Dedifferentiated amniotic fluid mesenchymal stem cell (primary cell): ENCODE measurements at regions not wholly inside any gene's neighbourhood (a gene's known extent, or its start where the extent isn't known, plus 50 kb on each side); places are given as distances from the start of the nearest gene placed in this dataset.

Source experiments
- DNase-seq: peaks from one replicate; pipeline ENCODE4 v3.0.0-alpha.2; 2016; ENCODE audit errors: extremely low spot score

DNA sequence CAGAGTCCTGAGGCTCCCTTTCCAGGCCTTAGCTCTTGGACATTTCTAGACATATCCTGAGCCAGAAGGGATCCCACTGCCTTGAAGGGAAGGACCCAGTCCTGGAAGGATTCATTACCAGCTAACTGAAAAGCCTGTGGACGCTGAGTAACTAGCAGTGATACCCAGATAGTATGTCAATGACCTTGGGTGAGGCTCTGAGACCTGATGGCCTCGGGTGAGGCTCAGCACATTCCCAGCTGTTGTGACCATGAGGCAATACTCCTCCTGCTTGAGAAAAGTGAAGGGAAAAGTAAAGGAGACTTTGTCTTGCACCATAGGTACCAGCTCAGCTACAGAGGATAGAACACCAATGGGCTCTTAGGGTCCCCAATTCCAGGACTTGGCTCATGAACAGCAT is 268.1 kb downstream of the DKK2 start:
- no peak for DNase-seq

- peak; percentile 86 for DNase-seq
Observed at GRCh38 chr4:106766519-106766918, 269.6 kb downstream of the DKK2 start.

DNA sequence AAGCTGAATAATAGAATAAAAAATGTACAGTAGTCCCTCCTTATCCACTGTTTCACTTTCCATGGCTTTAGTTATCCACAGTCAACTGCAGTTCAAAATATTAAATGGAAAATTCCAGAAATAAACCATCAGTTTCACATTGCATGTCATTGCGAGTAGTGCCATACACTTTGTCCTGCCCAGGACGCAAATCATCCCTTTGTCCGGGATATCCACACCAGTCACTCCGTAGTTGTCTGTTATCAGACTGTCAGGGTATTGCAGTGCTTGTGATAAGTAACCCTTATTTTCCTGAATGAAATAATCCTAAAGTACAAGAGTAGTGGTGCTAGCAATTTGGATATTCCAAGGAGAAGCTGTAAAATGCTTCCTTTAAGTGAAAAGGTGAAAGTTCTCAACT is 271.3 kb downstream of the DKK2 start:
- no peak for DNase-seq

DNA sequence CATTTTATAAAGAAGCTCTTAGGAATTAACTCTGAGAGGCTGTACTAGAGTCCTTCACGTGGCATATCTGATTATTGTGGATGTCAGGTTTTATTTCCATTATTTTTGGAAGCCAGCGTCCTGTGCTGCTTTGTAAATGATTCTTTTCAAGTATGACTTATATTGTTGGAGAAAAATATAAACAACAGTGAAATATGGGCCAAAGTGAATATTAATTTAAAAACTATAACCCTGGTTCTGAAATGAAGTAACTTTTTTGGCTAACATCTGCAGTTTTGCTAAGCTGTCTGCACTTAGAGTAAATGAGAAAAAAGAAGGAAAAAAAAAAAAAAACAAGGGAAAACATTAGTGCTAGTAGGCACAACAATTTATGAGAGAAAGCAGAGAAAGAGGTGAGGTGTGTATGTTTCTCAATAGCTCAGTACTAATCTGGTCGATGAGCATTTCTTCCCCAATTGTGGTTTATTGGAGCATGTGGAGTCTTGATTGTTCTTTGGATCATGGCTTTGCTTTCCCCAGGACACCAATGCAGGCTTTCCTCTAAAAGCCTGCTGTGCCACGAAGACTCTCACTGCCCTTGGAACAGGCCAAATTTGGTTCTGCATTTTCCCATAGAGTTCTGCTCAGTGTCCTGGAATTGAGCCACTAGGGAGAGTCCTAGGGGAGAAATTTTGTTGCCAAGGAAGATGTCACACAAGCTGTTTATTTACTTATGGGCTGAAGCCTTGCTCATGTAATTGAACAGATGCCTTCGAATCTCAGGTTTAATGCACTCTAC is 273.3 kb downstream of the DKK2 start:
- peak; percentile 70 for DNase-seq

- DNase-seq = no peak
Observed at GRCh38 chr4:106753426-106753825, 282.7 kb downstream of the DKK2 start.

- peak; percentile 17 for DNase-seq
Observed at GRCh38 chr4:106746451-106746850, 289.7 kb downstream of the DKK2 start.

GRCh38 chr4:106738121-106738520 is 298.0 kb downstream of the DKK2 start:
- no peak for DNase-seq

GRCh38 chr4:106718548-106718947 is 317.6 kb downstream of the DKK2 start:
- no peak for DNase-seq

- DNase-seq = no peak
Observed at GRCh38 chr4:106717091-106717490, 319.0 kb downstream of the DKK2 start.

- no peak for DNase-seq
Observed at GRCh38 chr4:106715825-106716224, 320.3 kb downstream of the DKK2 start.

- DNase-seq = peak; percentile 4
Observed at GRCh38 chr4:106708464-106708816, 327.7 kb downstream of the DKK2 start.

GRCh38 chr4:106707776-106708463 is 328.2 kb downstream of the DKK2 start:
- DNase-seq = peak; percentile 50

DNA sequence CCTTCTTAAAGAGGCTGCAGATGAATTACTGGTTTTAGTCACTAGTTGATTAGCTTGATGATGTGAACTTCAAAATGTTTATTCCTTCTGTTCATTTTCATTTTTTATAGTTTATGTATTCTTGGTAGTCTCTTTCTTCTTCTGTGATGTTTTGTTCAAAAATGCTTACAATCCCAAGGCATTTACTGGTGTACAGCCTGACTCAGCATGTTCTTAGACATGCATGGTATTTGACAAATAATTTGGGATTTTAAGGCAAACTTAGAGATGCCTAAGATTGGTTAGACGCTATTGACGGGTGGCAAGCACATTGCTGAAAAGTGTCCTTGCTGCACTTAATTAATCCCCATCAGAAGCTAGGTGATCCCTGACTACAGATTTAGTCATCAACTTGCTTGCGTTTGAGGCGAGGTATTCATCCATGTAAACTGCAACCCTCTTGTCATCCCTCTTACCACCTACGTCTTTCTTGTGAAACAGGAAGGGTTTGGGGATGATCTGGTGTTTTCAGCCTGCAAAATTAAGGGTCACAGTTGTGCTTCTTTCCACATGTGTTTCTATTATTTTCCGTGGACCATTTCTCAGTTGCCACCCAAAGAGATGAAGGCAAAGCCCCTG is 331.8 kb downstream of the DKK2 start:
- DNase-seq = peak; percentile 9

- no peak for DNase-seq
Observed at GRCh38 chr4:106700321-106700720, 331.7 kb upstream of the GIMD1 start.

- DNase-seq = no peak
Observed at GRCh38 chr4:106698621-106699195, 330.1 kb upstream of the GIMD1 start.

DNA sequence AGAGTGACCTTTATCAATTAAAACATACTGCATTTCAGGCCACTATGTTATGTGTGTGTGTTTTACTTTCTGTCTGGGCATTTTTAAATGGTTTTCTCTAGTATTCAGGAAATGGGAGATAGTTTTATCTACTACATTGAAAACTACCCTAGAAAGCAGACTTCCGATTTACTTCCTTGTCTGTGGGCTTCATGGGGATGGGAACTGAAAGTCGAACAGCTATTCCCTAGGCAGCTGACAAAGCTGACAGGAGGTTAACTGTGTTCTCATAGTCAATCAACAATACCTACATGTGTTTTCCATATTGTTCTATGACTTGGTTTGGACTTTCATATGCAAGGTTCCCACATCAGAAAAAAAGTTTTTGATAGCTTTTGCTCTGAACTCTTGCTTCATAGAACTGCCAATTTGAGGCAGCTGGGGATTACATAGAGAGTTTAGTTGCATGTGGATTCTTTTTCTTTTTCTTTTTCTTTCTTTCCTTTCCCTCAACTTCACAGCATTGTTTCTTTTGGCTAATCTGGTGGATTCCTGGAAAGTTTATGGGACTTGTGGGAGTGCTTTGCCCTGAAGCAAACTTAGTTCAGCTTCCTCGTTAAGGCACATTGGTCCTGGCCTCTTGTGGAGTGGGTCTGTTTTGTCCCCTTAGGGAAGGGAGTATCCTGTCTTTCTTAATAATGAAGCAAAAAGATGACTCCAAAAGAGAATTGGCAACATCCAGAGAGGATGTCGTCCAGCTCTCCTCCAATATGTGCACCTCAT is 327.1 kb upstream of the GIMD1 start:
- peak; percentile 79 for DNase-seq

DNA sequence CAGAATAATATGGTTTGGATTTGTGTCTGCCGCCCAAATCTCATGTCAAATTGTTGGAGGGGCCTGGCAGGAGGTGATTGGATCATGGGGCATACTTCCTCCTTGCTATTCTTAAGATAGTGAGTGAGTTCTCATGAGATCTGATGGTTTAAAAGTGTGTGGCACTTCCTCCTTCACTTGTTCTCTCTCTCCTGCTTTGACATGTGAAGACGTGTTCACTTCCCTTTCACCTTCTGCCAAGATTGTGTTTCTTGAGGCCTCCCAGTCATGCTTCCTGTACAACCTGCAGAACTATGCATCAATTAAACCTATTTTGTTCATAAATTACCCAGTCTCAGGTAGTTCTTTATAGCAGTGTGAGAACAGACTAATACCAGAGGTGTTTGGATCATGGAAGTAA is 325.7 kb upstream of the GIMD1 start:
- no peak for DNase-seq

GRCh38 chr4:106691749-106692148 is 323.2 kb upstream of the GIMD1 start:
- DNase-seq = no peak

- DNase-seq = no peak
Observed at GRCh38 chr4:106690487-106690886, 321.9 kb upstream of the GIMD1 start.

GRCh38 chr4:106687026-106687425 is 318.4 kb upstream of the GIMD1 start:
- no peak for DNase-seq

DNA sequence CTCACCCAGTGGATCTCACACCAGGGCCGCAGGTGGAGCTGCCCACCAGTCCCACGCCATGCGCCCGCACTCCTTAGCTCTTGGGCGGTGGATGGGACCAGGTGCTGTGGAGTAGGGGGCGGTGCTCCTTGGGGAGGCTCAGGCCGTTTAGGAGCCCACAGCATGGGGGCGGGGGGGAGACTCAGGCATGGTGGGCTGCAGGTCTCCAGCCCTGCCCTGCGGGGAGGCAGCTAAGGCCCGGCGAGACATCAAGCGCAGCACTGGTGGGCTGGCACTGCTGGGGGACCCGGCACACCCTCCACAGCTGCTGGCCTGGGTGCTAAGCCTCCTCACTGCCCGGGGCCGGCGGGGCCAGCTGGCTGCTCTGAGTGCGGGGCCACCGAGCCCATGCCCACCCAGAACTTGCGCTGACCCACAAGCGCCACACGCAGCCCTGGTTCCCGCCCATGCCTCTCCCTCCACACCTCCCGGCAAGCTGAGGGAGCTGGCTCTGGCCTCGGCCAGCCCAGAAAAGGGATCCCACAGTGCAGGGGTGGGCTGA is 312.9 kb upstream of the GIMD1 start:
- no peak for DNase-seq

- no peak for DNase-seq
Observed at GRCh38 chr4:106679063-106679462, 310.5 kb upstream of the GIMD1 start.
